HG03460 (cell line): ENCODE measurements at regions not wholly inside any gene's neighbourhood (a gene's known extent, or its start where the extent isn't known, plus 50 kb on each side); places are given as distances from the start of the nearest gene placed in this dataset.
"Not testable (repeated sequence)": the region's sequence is repeated elsewhere in the genome, so short reads cannot be mapped to it uniquely, and the experiment has no call there.

ENCODE experiments used
- ATAC-seq: cut with Tn5 transposase; IDR thresholded peaks from one replicate; pipeline ENCODE4 v1.9.1; 2021; ENCODE audit not compliant: unreplicated experiment

GRCh38 chr5:44935871-44936270 lies 127.1 kb downstream of the MRPS30 start:
- no peak for ATAC-seq

- ATAC-seq = no peak
Measured at GRCh38 chr5:44942524-44943001, 133.8 kb downstream of the MRPS30 start.

DNA sequence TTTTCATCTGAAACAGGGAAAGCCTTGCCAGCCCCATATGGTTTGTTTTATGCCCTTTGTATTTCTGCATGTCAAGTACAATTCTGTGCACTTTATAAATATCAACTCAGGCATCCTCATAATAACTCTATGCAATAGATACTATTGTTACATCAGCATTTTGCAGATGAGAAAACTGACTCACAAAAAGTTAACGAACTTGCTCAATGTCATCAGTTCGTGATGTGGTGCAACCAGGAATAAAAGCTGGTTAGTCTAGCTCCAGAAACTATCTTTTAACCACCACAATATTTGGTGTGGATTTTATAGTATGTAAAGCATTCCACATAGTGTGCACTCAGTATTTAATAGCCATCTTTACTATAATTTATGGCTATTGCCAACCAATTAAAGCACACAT lies 134.9 kb downstream of the MRPS30 start:
- no peak for ATAC-seq

DNA sequence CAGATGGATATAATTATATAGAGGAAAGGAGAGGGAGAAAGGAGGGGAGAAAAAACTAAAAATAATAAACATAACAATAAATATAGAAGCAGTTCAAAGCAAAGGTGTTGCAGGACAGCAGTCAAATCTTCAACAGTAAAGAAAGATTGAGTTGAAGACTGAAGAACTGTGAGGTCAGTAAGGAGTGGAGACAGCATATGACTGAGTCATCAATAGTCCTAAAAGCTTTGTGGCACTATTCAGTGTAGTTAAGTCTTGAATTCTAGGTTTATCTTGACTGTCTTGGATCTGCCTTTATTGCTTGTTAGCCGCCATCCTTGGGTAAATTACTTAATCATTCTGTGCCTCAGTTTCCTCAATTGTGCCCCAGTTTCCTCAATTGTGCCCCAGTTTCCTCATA lies 137.0 kb downstream of the MRPS30 start:
- ATAC-seq = no peak

DNA sequence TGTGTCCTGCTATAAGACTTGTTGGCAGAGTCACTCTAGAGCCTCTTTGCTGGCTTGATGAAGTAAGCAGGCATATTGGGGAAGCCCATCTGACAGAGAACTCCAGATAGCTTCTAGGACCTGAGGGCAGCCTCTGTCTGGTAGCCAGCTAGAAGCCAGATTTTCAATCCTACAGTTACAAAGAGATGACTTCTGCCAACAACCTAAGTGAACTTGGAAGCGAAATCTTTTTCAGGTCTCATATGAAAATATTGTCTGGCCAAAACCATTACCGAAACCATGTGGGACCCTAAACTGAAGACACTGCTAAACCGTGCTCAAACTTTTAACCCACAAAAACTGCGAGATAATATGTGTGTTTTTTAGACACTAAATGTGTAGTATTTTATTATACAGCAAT lies 140.9 kb downstream of the MRPS30 start:
- ATAC-seq = no peak

- ATAC-seq = no peak
Measured at GRCh38 chr5:44951371-44951770, 142.6 kb downstream of the MRPS30 start.

GRCh38 chr5:44952376-44952775 lies 143.6 kb downstream of the MRPS30 start:
- ATAC-seq = no peak

- no peak for ATAC-seq
Measured at GRCh38 chr5:44953078-44953477, 144.3 kb downstream of the MRPS30 start.

GRCh38 chr5:44958943-44959454 lies 150.3 kb downstream of the MRPS30 start:
- ATAC-seq = not testable (repeated sequence)

DNA sequence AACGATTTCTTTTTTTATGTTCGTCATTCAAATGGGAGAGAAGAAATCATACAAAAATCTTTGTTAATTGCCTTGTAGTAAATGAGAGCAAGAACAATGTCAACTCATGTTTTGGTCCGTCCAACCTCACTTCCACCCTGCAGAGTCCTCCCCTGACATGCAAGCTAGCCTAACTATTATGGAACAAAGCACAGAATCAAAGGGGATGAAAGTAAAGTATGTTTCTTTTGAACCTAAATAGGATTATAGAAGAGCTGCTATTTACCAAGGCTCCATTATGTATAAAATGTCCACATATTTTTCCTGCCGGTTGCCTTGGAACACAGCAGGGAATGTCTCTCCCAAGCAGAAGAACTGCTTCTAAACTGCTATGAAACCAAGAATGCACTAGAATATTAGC lies 161.1 kb downstream of the MRPS30 start:
- no peak for ATAC-seq

DNA sequence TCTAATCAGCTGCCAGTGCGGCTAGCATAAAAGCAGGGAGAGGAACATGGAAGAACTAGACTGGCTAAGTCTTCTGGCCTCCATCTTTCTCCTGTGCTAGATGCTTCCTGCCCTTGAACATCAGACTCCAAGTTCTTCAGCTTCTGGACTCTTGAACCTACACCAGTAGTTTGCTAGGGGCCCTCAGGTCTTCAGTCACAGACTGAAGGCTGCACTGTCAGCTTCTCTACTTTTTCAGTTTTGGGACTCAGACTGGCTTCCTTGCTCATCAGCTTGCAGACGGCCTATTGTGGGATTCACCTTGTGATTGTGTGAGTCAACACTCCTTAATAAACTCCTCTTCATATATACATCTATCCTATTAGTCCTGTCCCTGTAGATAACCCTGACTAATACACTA lies 162.2 kb downstream of the MRPS30 start:
- not testable (repeated sequence) for ATAC-seq

- no peak for ATAC-seq
Measured at GRCh38 chr5:44974813-44975212, 166.1 kb downstream of the MRPS30 start.

GRCh38 chr5:44981708-44982107 lies 173.0 kb downstream of the MRPS30 start:
- ATAC-seq = no peak

- ATAC-seq = no peak
Measured at GRCh38 chr5:44983006-44983405, 174.3 kb downstream of the MRPS30 start.

DNA sequence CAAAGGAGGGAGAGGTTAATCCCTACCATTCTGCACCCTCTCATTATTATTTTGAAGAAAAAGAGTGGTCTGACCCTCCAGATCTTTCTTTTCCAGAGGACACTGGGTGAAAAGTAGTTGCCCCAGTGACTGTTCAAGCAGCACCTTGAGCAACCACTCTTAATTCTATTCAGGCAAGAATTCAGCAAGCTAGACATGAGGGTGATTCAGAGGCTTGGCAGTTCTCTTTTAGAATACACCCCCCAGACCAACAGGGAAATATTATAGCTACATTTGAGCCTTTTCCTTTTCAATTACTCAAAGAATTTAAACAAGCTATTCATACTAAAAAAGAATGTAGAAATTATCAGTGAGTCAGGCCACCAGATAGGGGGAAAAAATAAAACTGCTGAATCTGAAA lies 178.3 kb downstream of the MRPS30 start:
- no peak for ATAC-seq

GRCh38 chr5:44991693-44992092 lies 182.9 kb downstream of the MRPS30 start:
- no peak for ATAC-seq

DNA sequence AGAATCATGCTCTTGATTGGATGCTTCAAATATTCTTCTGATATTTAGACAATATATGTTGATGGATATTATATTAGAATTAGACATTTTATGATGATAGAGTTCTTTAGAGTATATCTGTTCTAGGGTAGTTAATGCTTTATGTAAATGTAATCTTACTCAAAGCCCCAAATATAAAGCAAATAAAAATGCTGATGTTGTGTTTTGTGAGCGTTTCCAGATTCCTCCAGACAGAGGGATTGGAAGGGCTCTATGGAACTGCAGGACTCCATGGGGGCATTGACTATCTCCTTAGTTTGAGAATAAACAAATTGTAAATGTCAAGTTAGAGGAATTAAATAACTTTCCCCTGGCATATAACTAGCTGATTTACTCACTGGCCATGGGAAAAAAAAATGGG lies 184.5 kb downstream of the MRPS30 start:
- no peak for ATAC-seq

DNA sequence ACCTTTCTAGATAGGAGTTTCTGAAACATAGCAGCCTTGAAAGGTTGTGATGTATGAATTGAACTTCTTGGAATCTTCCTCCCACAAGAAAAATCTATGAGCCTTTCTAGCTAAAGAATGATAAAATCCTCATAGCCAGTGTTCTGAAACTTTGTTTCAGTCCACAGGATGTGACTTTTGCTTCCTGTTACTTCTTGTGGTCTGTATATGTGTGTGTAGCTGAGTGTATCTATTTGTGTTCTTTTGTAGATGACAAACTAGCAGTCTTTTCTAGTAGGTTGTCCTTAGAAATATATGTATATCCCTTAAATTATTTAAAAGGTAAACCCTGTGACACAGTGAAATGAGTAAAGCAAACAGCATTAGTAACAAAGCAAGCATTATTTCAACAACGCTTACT lies 188.8 kb downstream of the MRPS30 start:
- no peak for ATAC-seq

GRCh38 chr5:45007102-45007501 lies 198.4 kb downstream of the MRPS30 start:
- ATAC-seq = not testable (repeated sequence)

- ATAC-seq = no peak
Measured at GRCh38 chr5:45017568-45017967, 208.8 kb downstream of the MRPS30 start.

GRCh38 chr5:45029553-45029952 lies 220.8 kb downstream of the MRPS30 start:
- no peak for ATAC-seq

- ATAC-seq = no peak
Measured at GRCh38 chr5:45035991-45036390, 227.2 kb downstream of the MRPS30 start.

DNA sequence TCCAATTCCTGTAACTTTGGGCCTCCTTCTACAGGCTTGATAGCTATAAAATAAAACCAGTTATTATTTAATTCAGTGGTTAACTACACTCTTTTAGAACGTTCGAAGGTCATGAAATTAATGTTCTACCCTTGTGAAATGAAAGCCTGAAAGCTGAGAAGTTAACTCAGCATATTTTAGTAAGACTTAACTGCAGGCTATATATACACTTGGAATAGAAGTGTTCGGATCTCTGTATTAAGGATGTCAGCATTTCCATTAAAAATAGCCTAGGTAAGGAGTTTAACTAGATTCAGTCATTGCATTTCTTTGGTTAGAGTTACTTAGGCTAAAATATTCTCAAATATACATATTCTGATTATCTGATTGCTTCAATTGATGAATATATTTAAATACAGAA lies 229.2 kb downstream of the MRPS30 start:
- ATAC-seq = no peak
